GM10847 (cell line): ENCODE measurements at regions not wholly inside any gene's neighbourhood (a gene's known extent, or its start where the extent isn't known, plus 50 kb on each side); places are given as distances from the start of the nearest gene placed in this dataset.

ENCODE experiments used
- POLR2A ChIP-seq: IDR thresholded peaks from 2 replicates; pipeline ENCODE4 v1.6.1; 2011; ENCODE audit not compliant: insufficient read length; ENCODE audit errors: extremely low read depth

- TF ChIP-seq POLR2A: no peak
Observed at GRCh38 chr15:62342959-62343358, 177.9 kb upstream of the C2CD4B start.

DNA sequence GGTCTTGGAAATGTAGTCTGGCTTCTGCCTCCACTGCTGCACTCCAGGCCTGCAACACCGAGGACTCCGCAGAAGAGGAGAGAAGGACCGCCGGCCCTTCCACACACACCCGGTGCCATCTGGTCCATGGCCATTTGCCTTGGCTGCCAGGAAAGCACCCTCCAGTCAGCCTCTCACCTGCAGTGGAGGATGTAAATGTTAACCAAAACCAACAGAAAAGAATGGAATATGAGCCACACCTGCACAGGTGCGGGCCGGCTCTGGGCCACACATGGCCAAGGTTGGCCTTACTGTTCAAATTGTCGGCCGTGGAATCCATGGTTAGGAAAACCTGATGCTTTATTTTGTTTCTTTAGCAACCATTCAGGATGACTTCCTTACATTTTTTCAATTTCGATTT is 178.3 kb upstream of the C2CD4B start:
- TF ChIP-seq POLR2A: no peak

- TF ChIP-seq POLR2A: no peak
Observed at GRCh38 chr15:62344806-62345539, 179.9 kb upstream of the C2CD4B start.

- TF ChIP-seq POLR2A: no peak
Observed at GRCh38 chr15:62346168-62346567, 181.1 kb upstream of the C2CD4B start.

DNA sequence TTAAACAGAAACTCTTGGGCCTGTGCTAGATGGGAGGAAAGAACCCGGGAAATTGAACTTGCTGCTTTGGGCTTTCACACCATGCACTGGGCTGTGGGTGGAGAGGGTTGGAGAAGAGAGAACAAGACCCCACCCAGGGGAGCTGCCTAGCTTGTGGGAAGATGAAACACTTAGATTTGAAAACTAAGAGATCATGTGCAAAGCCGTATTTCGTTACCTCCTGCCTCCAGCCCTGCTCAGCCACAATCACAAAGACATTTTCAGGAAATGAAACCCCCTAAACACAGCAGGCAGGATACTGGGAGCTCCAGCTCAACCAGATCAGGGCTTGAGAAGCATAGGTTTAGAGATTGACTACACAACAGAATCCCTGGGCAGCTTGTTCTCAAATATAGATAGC is 183.0 kb upstream of the C2CD4B start:
- no peak for TF ChIP-seq POLR2A

GRCh38 chr15:62348623-62349022 is 183.5 kb upstream of the C2CD4B start:
- TF ChIP-seq POLR2A: no peak

DNA sequence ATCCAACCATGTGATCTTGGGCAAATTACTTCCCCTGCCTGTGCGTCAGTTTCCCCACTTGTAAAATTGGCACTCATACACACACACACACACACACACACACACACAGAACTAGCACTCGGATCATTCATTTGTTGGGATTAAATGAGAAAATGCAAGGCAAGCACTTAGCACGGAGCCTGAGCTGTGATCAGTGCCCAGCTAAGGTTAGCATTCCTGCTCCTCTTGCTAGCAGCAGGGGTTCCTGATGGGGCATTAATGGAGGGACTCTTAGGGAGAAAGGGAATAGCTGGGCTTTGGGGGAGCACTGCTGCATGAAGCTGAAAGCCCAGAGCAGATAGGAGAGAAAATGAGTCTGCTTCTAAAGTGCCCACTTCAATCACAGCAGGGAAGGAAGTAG is 187.7 kb upstream of the C2CD4B start:
- no peak for TF ChIP-seq POLR2A

GRCh38 chr15:62357431-62357830 is 192.3 kb upstream of the C2CD4B start:
- no peak for TF ChIP-seq POLR2A

DNA sequence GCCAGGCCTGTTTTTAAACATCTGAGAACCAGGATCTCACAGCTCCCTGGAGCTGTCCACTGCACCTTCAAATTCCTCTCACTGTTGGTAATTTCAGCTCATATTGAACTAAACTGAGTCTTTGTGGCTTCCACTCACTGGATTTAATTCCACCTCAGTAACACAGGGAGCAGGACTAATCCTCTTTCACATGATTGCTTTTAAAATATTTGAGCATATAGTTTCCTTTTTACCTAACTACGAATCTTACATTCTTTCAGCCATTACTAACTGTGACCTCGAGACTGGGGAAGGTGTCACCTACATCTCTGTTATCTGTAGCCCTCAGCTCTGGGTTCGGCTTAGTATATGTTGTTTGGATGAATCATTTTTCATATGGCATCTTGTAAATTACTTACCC is 194.3 kb upstream of the C2CD4B start:
- no peak for TF ChIP-seq POLR2A

DNA sequence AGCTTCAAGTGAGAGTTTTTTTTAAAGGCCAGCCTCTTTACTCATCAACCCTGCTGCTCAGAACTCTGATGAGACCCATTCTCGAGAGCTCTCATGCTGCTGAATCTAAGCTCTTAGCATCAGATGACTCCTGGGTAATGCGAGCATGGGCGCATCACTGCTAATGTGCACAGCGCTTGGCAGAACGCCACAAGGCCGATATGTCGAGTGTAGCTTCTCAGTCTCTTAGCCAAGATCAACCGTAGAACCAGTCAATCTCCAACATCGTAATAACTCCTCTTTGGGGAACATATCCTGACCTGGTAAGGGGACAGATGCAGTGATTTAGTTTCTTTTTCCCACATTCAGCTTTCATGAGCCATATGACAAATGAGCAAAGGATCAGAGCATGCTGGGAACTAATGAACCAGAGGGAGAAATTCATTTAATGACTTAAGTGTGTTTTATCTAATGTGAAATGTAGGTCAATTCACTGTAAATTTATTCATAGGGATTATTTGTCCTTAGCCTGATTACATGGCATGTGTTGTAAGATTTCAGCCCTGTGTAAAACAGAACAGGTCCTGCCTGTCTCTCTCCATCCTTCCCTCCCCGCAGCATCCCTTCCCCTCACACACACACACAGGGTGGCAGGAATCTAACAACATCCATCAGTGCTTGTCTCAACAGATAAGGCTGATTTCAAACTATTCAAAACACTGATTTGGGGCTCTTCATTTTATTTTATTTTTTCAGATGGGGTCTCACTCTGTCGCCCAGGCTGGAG is 195.4 kb upstream of the C2CD4B start:
- no peak for TF ChIP-seq POLR2A

- no peak for TF ChIP-seq POLR2A
Observed at GRCh38 chr15:62362144-62362543, 197.1 kb upstream of the C2CD4B start.

GRCh38 chr15:62362608-62363007 is 197.5 kb upstream of the C2CD4B start:
- TF ChIP-seq POLR2A: no peak

GRCh38 chr15:62363913-62364312 is 198.8 kb upstream of the C2CD4B start:
- TF ChIP-seq POLR2A: no peak

DNA sequence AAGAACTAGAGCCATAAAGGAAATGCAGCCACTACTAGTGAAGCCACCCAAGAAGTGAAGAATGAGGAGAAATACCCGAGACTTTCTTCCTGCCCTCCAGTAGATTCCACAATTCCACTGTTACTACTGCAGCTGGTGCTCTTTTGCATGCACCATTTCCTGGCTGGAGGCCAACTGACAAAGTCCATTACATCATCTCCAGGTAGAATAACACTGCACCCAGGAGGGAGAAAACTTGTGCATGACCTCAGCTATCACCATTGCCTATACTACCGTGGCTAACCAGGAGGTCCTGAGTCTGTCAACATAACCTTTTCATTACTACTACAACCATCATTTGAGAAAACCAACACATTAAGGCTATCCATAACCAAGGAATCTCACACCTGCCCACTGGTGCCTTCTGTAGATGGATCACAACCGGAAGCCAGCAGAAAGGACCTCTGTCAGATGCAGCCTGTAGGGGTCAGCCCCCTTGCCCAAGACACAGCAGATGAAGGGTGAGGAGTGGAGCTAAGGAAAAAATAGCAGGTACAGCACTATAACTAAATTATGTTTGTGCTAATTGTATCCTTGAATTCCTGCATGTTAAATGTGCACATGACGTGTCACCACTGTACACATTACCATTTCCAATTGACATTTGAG is 200.8 kb upstream of the C2CD4B start:
- TF ChIP-seq POLR2A: no peak

GRCh38 chr15:62369454-62369853 is 204.4 kb upstream of the C2CD4B start:
- no peak for TF ChIP-seq POLR2A

- no peak for TF ChIP-seq POLR2A
Observed at GRCh38 chr15:62377736-62378480, 212.8 kb upstream of the C2CD4B start.
